Right lobe of liver (tissue), 4 donors: ENCODE measurements at regions not wholly inside any gene's neighbourhood (a gene's known extent, or its start where the extent isn't known, plus 50 kb on each side); places are given as distances from the start of the nearest gene placed in this dataset.

ENCODE experiments used
- POLR2A ChIP-seq: fragments of 450-650 bp; IDR thresholded peaks from one replicate; pipeline ENCODE4 v1.6.1; 2017; ENCODE audit warnings: antibody characterized with exemption, mild to moderate bottlenecking
- TF ChIP-seq, protein P1 (sequence below), 4 donors: fragments of 200-600 bp in 3 of 4; fragments of 450-650 bp in 1 of 4; IDR thresholded peaks; one replicate each; pipeline versions ENCODE4 v1.5.1 to v1.8.0; 2016 to 2022; ENCODE audit warnings: antibody characterized with exemption in 4 of 4, mild to moderate bottlenecking in 2 of 4
- donor health status: DM: no; HTN: no; CAD: no.
- donor health status: DM: no; HTN: no; CAD: no.
- donor health status: DM: no; HTN: yes; CAD: no.

DNA sequence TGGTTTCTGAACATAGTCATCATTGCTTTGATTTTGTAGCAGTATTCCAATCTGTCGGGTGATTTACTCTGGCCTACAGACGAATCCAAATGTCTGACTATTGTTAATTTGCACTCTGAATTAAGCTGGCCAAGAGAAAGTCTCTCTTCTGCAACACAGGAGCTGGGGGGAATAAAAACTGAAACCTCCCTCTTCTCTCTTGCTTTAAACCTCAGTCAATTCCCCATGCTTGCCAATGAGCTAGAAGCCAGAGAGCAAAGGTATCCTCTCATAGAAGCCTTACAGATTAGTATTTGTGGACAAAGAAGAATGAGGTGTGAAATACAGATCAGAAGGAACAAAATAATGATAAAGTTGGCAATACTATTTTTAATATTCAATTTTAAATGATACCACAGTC is 353.9 kb upstream of the CDH10 start:
- TF ChIP-seq, protein P1, sequence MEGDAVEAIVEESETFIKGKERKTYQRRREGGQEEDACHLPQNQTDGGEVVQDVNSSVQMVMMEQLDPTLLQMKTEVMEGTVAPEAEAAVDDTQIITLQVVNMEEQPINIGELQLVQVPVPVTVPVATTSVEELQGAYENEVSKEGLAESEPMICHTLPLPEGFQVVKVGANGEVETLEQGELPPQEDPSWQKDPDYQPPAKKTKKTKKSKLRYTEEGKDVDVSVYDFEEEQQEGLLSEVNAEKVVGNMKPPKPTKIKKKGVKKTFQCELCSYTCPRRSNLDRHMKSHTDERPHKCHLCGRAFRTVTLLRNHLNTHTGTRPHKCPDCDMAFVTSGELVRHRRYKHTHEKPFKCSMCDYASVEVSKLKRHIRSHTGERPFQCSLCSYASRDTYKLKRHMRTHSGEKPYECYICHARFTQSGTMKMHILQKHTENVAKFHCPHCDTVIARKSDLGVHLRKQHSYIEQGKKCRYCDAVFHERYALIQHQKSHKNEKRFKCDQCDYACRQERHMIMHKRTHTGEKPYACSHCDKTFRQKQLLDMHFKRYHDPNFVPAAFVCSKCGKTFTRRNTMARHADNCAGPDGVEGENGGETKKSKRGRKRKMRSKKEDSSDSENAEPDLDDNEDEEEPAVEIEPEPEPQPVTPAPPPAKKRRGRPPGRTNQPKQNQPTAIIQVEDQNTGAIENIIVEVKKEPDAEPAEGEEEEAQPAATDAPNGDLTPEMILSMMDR (IDR thresholded peaks at IDR 0.05) = no peak
- TF ChIP-seq POLR2A = no peak
